Activated CD4-positive, alpha-beta T cell treated with anti-CD3 and anti-CD28 coated beads, Interleukin-10, Interleukin-2, amounts not matched to agents 100 ng/mL and 50 ng/mL, durations not matched to agents 16 hours and 8 hours (primary cell): ENCODE measurements at regions not wholly inside any gene's neighbourhood (a gene's known extent, or its start where the extent isn't known, plus 50 kb on each side); places are given as distances from the start of the nearest gene placed in this dataset.
"Not testable (repeated sequence)": the region's sequence is repeated elsewhere in the genome, so short reads cannot be mapped to it uniquely, and the experiment has no call there.

Experiments used
- DNase-seq: peaks from one replicate; pipeline ENCODE4 v3.0.0-alpha.2; 2020

GRCh38 chr11:129731316-129731715 is 84.3 kb upstream of the TMEM45B start:
- no peak for DNase-seq

- no peak for DNase-seq
Observed at GRCh38 chr11:129732941-129733340, 82.7 kb upstream of the TMEM45B start.

- DNase-seq = no peak
Observed at GRCh38 chr11:129733384-129733783, 82.3 kb upstream of the TMEM45B start.

DNA sequence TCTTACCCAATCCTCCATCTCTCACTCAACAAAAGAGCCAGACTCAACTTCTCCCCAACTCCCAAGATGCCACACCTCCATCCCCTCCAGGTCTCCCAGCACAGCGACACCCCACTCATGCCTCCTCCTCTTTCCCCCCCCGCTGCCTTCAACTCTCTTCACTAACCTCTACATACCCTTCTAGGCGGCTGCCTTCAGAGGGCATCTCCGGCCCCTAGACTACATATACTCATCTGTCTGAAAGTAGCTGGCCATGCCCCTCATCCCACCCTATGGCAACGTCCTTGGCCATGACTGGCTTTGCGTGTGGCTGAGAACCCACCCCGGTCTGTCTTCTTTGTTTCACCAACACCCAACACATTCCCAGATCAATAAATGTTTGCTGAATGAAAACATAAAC is 81.7 kb upstream of the TMEM45B start:
- no peak for DNase-seq

DNA sequence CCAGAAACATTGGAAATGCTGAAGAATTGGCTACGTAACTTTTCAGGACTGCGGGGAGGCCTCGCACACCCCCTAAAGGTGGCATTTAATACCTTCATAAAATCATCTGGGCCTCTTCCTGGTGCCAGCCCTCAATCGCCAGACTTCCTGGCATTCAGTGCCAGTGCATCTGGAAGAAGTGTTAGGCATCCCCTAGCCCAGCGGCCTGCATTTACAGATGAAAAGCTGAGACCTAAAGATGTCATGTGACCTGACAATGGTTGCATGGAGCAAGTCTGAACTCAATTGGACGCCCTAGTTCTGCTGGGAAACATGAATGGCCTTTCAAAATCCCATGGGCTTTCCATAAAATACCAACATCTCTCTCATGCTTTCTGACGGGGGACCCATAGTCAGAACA is 81.0 kb upstream of the TMEM45B start:
- no peak for DNase-seq

DNA sequence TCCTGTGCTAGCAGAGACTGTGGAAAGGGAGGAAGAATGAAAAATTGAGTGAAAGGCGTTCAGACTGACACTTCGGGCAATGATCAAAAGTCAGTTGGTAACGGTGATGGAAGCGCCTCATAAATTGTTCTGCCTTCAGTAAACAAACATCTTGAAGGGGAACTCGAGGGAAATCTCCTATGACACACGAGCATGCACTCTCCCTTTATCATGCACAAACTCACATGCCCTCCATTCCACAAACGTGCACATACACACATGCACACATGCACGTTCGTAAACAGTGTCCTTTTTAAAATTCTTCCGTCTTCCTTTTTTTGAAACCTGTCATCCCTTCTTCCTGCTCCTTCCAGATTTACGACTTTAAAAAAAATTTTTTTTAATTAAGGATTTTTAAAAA is 77.8 kb upstream of the TMEM45B start:
- DNase-seq = no peak

GRCh38 chr11:129738242-129738641 is 77.4 kb upstream of the TMEM45B start:
- DNase-seq = no peak

GRCh38 chr11:129739339-129739738 is 76.3 kb upstream of the TMEM45B start:
- no peak for DNase-seq

DNA sequence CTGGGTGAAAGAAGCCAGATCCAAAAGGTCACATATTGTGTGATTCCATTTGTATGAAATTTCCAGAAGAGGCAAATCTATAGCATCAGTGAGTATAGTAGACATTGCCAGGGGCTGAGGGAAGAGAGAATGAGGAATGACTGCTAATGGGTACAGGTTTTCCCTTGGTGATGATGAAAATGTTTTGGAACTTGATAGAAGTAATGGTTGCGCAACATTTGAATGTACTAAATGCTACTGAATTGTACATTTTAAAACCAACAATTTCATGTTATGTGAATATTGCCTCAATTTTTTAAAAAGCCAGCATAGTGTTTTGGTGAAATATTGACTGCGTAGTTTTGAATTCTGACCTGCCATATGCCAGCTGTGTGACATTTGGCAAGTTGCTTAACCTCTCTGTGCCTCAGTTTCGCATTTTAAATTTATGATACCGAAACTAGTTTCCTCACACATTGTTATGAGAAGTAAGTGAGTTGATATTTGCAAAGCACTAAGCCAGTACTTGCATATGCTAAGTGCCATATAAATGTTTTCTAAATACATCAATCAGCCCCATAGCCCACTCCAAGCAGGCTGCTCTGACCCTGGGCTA is 75.4 kb upstream of the TMEM45B start:
- DNase-seq = no peak

- DNase-seq = no peak
Observed at GRCh38 chr11:129743112-129743815, 72.4 kb upstream of the TMEM45B start.

- no peak for DNase-seq
Observed at GRCh38 chr11:129747071-129747470, 68.6 kb upstream of the TMEM45B start.

- no peak for DNase-seq
Observed at GRCh38 chr11:129749141-129749540, 66.5 kb upstream of the TMEM45B start.

- DNase-seq = peak; percentile 73
Observed at GRCh38 chr11:129750343-129751292, 65.0 kb upstream of the TMEM45B start.

DNA sequence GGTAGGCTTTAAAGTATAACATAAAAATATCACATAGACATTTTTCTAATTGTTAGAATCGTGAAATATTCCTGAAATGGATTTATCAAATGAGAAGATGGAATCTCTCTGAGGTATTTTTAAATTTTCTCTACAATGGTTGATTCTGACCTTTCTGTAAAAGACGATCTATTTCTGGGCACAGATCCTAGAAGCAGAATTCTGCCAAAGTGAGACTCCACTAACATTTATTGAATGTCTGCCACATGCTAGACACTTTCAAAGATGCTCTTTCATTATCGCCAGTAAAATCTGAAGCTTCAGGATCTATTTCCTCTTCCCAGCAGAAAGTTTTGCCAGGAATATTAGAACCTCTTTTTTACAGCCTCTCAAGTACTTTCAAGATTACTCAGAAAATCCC is 64.1 kb upstream of the TMEM45B start:
- no peak for DNase-seq

DNA sequence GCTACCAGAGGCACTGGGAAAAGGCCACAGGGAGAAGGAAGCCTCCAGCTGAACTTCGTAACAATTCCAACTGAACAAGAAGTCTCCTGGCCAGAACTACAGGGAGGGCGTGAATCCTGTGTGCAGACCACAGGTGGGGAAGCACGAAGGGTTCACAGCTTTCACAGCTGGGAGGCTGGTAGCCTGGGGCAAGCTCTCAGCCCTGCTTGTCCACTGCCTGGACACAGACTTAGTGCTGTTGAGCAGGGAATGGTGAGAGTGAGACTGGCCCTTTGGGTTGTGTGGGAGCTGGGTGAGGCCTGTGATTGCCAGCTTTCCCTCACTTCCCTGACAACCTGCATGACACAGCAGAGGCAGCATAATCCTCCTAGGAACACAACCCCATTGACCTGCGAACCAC is 52.1 kb upstream of the TMEM45B start:
- not testable (repeated sequence) for DNase-seq

- DNase-seq = not testable (repeated sequence)
Observed at GRCh38 chr11:129764204-129764603, 51.4 kb upstream of the TMEM45B start.
